ENCODE measurements at regions not wholly inside any gene's neighbourhood (a gene's known extent, or its start where the extent isn't known, plus 50 kb on each side); places are given as distances from the start of the nearest gene placed in this dataset.

DNA sequence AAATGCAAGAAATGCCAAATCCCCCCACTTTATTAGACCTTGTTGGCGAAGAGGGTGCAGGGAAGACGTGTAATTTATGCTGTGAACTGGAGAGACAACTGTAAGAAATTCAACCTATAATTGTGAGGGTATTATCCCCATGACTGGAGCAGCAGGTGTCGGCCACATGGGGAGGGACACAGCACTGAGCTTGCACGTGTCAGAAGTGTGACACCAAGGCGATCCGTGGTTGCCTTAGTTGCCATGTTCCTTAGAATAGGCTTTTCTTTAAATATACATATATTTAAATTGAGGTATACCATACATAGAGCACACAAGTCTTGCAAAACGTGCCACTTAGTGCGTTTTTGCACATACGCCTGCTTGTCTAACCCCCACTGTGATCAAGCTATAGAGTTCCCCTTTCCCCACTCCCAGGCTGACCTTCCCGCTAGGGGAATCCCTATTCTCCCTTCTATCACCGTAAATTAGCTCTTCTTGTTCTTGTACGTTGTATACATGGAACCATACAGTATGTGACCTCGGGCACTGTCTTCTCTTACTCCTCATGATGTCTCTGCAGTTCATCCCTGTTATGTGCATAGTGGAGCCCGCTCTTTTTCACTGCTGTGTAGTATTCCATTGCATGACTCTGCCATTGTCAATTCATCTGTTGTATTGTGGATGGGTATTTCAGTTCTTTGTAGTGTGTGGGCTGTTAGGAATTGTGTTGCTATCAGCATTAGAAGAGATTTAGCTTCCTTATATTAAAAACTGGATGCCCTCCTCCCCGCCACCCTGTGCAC is 81.6 kb upstream of the PMEPA1 start:
- H3K36me3 ChIP-seq (replicated peaks; ENCODE audit: control insufficient read depth, insufficient read depth, low read length): no peaks in the 10 kb centered on the region
- DNase-seq: no peak
- no peaks in the 10 kb centered on the region for H3K27me3 ChIP-seq (ENCODE audit: control insufficient read depth, insufficient read depth, low read length)
- H3K4me3 ChIP-seq (ENCODE audit: insufficient read depth, low read depth, low read length): no peak overlapping the region

DNA sequence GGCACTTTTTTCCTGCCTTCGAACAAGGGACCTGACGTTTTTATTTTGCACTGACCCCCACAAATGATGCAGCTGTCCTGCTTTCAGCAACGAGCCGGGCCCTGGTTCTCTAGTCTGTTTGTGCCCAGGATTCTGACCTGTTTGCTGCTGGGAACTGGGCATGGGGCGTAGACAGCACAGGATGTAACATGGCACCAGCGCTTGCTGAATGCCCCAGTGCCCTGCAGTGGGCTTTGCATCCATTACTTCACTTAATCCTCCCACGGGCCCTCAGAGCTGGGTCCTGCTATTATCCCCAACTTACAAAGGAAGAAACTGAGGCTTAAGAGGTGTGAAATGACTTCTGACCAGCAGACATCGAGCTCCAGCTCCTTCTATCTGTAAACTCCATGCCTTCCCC is 80.4 kb upstream of the PMEPA1 start:
- no peak for DNase-seq
- H3K4me3 ChIP-seq (ENCODE audit: insufficient read depth, low read depth, low read length): no peak overlapping the region

DNA sequence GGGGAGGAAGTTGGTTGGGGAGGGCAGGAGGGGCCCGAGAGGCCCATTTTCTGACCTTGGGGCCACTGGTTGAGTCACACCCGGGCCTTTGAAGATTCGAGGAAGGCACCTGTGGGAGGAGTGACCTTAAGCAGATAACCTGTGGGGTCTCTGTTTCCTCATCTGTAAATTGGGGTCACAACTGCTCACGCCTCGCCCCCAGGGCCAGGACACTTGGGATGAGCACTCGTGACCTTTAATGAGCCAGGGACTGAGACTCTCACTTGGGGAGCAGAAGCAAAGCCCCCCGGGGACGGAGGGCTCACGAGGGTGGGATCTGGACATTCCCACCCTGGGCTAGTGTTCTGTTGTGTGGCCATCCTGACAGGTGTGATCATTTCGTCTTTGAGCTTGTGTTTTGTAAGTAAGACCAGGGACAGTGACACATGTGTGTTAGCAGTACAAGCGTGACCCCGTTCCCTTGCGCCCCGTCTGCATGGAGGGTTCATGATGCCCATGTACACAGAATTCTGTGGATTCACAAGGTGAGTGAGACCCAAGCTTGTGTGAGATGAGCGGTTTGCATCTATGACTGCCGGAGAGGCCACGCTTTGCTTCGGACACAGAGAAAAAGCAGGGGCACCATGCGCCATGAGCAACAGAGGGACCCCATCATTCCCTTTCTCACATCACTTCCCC is 79.3 kb upstream of the PMEPA1 start:
- DNase-seq: no peak

More for the DNA sequence above, 80.4 kb upstream of the PMEPA1 start:
- H3K27me3 ChIP-seq (ENCODE audit: control insufficient read depth, insufficient read depth, low read length): no peaks in the 10 kb centered on the region
- H3K36me3 ChIP-seq (replicated peaks; ENCODE audit: control insufficient read depth, insufficient read depth, low read length): no peaks in the 10 kb centered on the region

DNA sequence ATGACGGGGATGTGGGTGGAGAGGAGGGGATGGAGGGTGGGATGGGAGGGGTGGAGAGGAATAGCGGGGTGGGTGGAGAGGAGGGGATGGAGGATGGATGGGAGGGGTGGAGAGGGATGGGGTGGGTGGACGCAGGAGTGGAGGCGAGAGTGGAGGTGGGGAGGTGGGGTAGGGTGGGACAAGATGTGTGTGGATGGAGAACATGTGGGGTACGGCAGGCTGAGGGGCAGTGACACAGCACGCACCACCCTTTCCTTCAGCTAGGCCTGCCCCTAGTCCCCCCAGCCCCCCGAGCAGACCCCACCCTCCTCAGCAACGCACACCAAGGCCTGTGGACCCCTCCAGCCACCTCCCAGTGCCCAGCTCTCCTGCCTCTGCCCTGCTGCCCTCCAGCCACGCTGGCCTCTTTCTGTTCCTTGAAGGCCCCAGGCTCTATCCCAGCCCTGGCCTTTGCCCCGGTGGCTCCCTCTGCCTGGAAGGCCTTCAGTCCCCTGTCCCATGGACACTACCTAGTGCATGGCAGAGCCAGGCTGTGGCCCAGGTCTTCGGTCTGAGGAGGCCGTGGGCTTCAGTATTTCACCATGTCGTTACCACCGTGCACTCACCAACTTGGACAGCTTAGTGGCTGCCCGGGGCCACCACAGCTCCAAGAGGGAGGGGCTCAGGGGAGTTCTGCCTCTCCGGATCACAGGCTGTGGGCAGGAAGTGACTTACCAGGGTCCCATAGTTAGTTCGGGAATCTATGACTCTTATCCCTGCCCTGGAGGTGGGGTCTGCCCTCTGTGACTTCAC is 78.4 kb upstream of the PMEPA1 start:
- DNase-seq: no peak
- Histone ChIP-seq H3K36me3 (replicated peaks; ENCODE audit: control insufficient read depth, insufficient read depth, low read length) (no peaks in the 10 kb centered on the region), H3K27me3 (ENCODE audit: control insufficient read depth, insufficient read depth, low read length) (no peaks in the 10 kb centered on the region), H3K4me3 (ENCODE audit: insufficient read depth, low read depth, low read length) (no peak overlapping the region)

More for the DNA sequence above, 79.3 kb upstream of the PMEPA1 start:
- H3K36me3 ChIP-seq (replicated peaks; ENCODE audit: control insufficient read depth, insufficient read depth, low read length): no peaks in the 10 kb centered on the region
- no peak overlapping the region for H3K4me3 ChIP-seq (ENCODE audit: insufficient read depth, low read depth, low read length)
- no peaks in the 10 kb centered on the region for H3K27me3 ChIP-seq (ENCODE audit: control insufficient read depth, insufficient read depth, low read length)

DNA sequence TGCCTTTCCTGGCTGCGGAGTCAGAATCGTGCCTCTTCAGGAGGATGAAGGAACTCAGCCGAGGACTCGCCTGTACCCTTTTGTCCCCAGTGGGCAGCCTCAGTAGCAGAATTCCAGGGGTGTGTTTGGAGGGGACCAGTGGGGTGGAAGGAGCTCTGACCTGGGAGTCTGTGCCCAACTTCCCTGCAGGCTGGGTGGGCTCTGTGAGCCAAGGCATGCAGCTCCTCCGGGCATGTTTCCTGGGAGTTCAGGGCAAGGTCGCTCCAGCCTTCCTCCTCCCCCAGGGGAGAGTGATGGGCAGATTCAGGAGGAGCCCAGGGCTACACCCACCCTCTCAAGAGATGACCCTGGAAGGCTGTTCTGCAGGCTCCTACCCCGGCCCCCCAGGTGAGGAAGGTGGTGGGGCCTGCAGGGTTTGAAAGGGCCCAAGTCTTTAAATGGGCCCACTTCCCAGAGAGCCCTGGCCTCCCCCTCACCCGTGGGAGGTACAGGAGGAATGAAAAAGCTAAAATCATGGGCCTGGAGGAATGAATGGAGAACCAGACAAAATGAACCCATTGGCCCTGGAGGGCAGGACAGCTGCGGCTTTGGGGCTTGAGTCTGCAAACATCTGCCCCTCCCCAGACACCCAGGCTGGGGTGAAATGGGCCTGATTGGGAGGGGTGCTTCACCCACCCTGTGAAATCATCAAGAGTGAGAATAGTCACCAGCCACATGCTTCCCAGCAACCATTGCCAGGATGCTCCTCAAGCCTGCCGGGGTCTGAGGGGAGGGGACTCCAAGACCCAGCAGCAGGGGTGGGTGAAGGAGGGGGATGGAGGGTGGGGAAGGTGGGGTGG is 77.6 kb upstream of the PMEPA1 start:
- Histone ChIP-seq H3K4me3 (ENCODE audit: insufficient read depth, low read depth, low read length) (no peak overlapping the region), H3K36me3 (replicated peaks; ENCODE audit: control insufficient read depth, insufficient read depth, low read length) (no peaks in the 10 kb centered on the region), H3K27me3 (ENCODE audit: control insufficient read depth, insufficient read depth, low read length) (no peaks in the 10 kb centered on the region)
- no peak for DNase-seq

DNA sequence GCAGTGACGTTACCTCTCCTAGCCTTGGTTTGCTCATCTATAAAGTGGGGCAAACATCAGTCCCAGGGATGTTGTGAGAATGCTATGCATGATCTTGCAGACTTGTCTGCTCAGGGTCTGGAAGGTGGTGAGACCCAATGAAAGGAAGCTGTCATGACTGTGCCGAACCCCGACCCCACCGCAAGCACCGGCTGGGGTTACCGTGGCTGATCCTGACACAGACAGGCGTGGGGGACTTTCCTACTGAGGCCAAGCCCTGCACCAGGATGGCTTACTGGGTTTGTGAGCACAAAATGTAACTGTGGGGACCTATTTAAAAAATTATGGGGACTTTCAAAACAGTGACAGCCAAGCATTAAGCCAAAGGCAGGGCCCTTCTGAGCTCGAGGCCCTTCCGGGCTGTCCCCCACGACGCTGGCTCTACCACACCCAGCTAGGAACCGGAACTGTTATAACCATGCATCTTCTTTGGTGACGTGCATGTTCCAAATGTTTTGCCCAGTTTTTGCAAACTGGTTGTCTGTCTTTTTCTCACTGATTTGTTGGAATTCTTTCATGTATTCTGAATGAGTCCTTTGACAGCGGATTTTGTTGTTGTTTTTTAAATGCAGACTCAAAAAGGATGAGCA is 76.6 kb upstream of the PMEPA1 start:
- Histone ChIP-seq H3K27me3 (ENCODE audit: control insufficient read depth, insufficient read depth, low read length) (no peaks in the 10 kb centered on the region), H3K4me3 (ENCODE audit: insufficient read depth, low read depth, low read length) (no peak overlapping the region), H3K36me3 (replicated peaks; ENCODE audit: control insufficient read depth, insufficient read depth, low read length) (no peaks in the 10 kb centered on the region)
- DNase-seq: no peak

DNA sequence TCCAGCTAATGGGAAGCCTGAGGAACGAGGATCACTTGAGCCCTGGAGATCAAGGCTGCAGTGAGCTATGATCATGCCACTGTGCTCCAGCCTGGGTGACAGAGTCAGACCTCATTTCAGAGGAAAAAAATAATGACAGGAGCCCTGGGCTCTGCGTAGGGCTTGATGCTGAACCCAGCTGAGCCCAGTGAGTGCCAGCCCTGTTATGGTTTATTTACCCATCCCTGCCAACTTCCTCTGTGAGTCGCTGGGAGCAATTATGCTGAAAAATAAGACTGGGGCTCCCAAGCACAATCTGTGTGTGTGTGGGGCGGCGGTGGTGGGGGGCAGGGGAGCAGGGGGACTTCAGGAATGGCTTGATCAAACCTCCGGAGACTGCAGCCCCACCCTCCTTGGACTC is 75.9 kb upstream of the PMEPA1 start:
- H3K4me3 ChIP-seq (ENCODE audit: insufficient read depth, low read depth, low read length): no peak overlapping the region
- no peaks in the 10 kb centered on the region for H3K27me3 ChIP-seq (ENCODE audit: control insufficient read depth, insufficient read depth, low read length)
- no peaks in the 10 kb centered on the region for H3K36me3 ChIP-seq (replicated peaks; ENCODE audit: control insufficient read depth, insufficient read depth, low read length)
- DNase-seq: no peak

DNA sequence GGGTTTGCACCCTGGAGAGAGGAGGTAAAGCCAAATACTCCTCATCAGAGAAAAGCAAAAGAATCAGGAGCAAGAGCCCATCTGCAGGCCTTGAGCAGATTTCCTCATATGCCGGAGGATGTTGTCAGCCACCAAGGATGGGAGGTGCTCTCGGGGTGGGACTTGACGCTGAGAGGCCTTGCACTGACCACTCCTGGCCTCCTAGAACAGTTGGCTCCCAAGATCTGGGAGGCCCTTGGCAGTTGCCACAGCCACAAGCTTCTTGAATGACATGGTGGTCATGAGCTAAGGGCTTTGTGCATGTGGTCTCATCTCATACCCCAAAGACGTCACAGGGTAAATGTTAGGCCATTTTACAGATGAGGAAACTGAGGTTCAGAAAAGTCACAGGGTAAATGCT is 75.2 kb upstream of the PMEPA1 start:
- no peaks in the 10 kb centered on the region for H3K36me3 ChIP-seq (replicated peaks; ENCODE audit: control insufficient read depth, insufficient read depth, low read length)
- no peaks in the 10 kb centered on the region for H3K27me3 ChIP-seq (ENCODE audit: control insufficient read depth, insufficient read depth, low read length)
- peak; percentile 11 for DNase-seq
- H3K4me3 ChIP-seq (ENCODE audit: insufficient read depth, low read depth, low read length): no peak overlapping the region

DNA sequence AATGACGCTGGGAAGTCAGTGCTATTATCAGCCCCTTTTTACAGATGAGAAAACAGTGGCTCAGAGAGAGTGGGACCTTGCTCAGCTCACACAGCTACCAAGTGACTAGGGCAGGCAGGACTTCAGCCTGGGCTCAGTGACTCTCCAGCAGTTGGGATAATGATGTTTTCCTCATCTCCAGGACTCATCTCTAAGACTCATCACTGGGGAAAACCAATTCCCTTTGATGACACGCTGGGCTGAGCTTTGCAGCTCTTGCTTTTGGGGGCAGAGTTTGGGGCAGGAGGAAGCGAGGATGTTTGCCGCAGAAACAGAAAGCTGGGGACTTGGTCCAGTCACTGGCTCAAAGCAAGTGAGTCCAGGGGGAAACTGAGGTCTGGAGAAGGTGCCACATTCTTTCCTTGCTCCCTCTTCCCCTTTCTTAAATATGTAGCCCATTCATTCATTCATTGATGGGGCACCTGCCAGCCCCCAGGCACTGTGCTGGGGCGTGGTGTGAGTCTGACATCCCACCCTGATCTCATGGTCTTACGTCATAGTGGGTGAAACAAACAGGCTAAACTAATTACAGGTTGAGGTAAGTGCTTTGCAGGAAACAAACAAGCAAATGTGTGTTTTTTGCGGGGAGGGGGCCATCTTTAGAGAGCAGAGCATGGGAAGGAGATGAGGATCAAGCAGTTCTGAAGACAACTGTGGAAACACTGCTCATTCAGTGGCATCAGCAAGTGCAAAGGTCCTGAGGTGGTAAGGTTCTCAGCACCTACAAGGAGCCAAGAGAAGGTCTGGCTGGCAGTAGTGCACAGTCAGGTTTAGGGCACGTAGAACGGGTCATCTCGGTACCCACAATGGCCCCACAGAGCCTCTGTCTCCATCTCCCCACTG is 74.4 kb upstream of the PMEPA1 start:
- Histone ChIP-seq H3K36me3 (replicated peaks; ENCODE audit: control insufficient read depth, insufficient read depth, low read length) (no peaks in the 10 kb centered on the region), H3K27me3 (ENCODE audit: control insufficient read depth, insufficient read depth, low read length) (no peaks in the 10 kb centered on the region), H3K4me3 (ENCODE audit: insufficient read depth, low read depth, low read length) (no peak overlapping the region)
- no peak for DNase-seq

DNA sequence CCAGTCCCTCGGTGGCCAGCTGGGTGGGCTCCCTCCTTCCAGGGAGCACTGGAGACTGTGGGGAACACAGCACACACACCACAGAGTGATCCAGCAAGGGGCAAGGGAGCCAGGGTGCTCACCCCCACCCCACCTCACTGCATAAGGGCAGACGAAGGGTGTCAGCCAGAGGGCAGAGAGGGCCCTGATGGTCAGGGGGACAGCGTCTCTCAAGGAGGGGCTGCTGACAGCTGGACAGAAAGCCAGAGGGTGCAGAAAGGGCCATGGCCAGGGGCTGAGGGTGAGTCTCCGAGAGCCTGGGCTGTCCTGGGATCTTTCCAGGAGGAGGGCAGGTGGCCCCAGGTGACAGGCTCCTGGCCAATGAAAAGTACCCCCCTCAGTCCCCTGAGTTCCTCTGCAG is 73.4 kb upstream of the PMEPA1 start:
- peak; percentile 22 for DNase-seq
- Histone ChIP-seq H3K36me3 (replicated peaks; ENCODE audit: control insufficient read depth, insufficient read depth, low read length) (no peaks in the 10 kb centered on the region), H3K27me3 (ENCODE audit: control insufficient read depth, insufficient read depth, low read length) (no peaks in the 10 kb centered on the region), H3K4me3 (ENCODE audit: insufficient read depth, low read depth, low read length) (no peak overlapping the region)

DNA sequence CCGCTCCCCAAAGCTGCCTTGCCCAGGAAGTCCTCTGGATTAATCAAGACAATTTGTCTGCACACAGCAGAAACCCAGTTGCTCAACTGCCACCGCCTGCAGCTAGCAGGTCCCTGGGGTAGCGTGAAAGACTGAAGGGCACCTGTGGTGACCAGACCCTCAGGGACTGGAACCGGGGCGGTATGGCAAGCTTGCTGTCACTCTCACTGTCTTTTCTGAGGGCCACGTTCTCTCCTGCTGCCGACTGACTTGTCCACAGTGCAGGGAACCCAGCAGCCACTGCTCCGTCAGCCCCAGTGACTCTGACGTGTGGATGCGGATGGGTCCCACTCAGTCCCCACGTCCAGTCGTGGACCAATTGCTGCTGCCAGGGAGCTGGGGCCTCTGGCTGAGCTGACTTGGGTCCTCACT is 72.8 kb upstream of the PMEPA1 start:
- Histone ChIP-seq H3K36me3 (replicated peaks; ENCODE audit: control insufficient read depth, insufficient read depth, low read length) (no peaks in the 10 kb centered on the region), H3K27me3 (ENCODE audit: control insufficient read depth, insufficient read depth, low read length) (no peaks in the 10 kb centered on the region), H3K4me3 (ENCODE audit: insufficient read depth, low read depth, low read length) (no peak overlapping the region)
- DNase-seq: peak; percentile 20

DNA sequence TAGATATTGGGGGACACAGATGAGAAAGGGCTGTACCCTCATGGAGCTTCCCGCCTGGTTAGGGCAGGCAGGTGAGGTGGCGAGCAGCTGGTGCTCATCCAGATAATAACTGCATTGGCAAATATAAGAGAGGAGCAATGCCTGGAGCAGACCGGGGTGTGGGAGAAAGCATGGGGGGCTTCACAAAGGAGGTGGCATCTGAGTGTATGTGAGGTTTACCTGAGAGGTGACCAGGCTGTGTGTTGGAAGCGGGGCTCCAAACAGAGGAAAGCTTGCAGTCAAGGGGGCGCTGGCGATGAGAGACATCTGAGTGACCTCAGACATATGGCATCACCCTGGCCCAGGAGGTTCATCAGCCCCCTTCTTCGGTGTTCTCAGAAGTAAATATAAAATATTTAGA is 72.1 kb upstream of the PMEPA1 start:
- peak; percentile 6 for DNase-seq
- Histone ChIP-seq H3K4me3 (ENCODE audit: insufficient read depth, low read depth, low read length) (no peak overlapping the region), H3K36me3 (replicated peaks; ENCODE audit: control insufficient read depth, insufficient read depth, low read length) (no peaks in the 10 kb centered on the region), H3K27me3 (ENCODE audit: control insufficient read depth, insufficient read depth, low read length) (no peaks in the 10 kb centered on the region)

DNA sequence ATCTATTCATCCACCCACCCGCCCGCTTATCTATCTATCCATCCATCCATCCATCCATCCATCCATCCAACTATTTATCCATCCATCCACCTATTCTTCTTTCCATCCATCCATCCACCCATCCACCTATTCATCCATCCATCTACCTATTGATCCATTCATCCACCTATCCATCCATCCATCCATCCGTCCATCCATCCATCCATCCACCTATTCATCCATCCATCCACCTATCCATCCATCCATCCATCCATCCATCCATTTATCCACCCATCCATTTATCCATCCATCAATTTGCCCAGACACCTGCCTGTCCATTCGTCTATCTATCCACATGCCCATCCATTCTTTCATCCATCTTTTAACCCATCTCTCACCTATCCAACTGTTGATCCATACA is 71.1 kb upstream of the PMEPA1 start:
- DNase-seq: no peak
- no peaks in the 10 kb centered on the region for H3K36me3 ChIP-seq (replicated peaks; ENCODE audit: control insufficient read depth, insufficient read depth, low read length)
- H3K4me3 ChIP-seq (ENCODE audit: insufficient read depth, low read depth, low read length): no peak overlapping the region
- no peaks in the 10 kb centered on the region for H3K27me3 ChIP-seq (ENCODE audit: control insufficient read depth, insufficient read depth, low read length)
